A673 (cell line): ENCODE measurements at regions not wholly inside any gene's neighbourhood (a gene's known extent, or its start where the extent isn't known, plus 50 kb on each side); places are given as distances from the start of the nearest gene placed in this dataset.

ENCODE experiments used
- BruUV-seq: library from RNA; stranded (reverse); fragments of 400-500 nt; replicated peaks from 2 replicates; lab custom pipeline; 2021; lab: Mats Ljungman, UMichigan
- CTCF ChIA-PET: fragments of 300-600 bp; sonication (Branson Sonifier 250); formaldehyde crosslinking; loops from one replicate; lab custom pipeline; 2022; ENCODE audit warnings: antibody characterized with exemption; lab: Charles Lee
- POLR2A ChIA-PET: fragments of 300-600 bp; sonication (Branson Sonifier 250); formaldehyde crosslinking; loops from one replicate; lab custom pipeline; 2022; ENCODE audit warnings: antibody characterized with exemption; ENCODE audit not compliant: low non-redundant PET; lab: Charles Lee
- DNase-seq: peaks from one replicate; pipeline ENCODE4 v3.0.0-alpha.2; 2015; ENCODE audit warnings: low spot score
- H3K27ac ChIP-seq: fragments of 200-600 bp; sonication (generic); 2 replicates; pipeline ENCODE4 v1.5.1; 2016; ENCODE audit warnings: mixed run types, low read depth, mild to moderate bottlenecking, mixed read lengths, antibody characterized with exemption, low read length; ENCODE audit not compliant: poor library complexity, severe bottlenecking
- H3K27me3 ChIP-seq: fragments of 200-600 bp; sonication (generic); replicated peaks from 2 replicates; pipeline ENCODE4 v1.6.1; 2017; ENCODE audit warnings: mixed run types, low read depth, mild to moderate bottlenecking, mixed read lengths, antibody characterized with exemption, low read length; ENCODE audit not compliant: insufficient read depth, poor library complexity
- H3K36me3 ChIP-seq: fragments of 200-600 bp; sonication (generic); 2 replicates; pipeline ENCODE4 v1.6.1; 2016; ENCODE audit warnings: mixed run types, mild to moderate bottlenecking, mixed read lengths, antibody characterized with exemption, low read length; ENCODE audit not compliant: insufficient read depth, poor library complexity, severe bottlenecking
- H3K4me1 ChIP-seq: fragments of 200-600 bp; sonication (generic); 2 replicates; pipeline ENCODE4 v1.6.1; 2017; ENCODE audit warnings: mixed run types, mild to moderate bottlenecking, mixed read lengths, antibody characterized with exemption, low read length; ENCODE audit not compliant: insufficient read depth, poor library complexity, severe bottlenecking
- H3K4me3 ChIP-seq: fragments of 200-600 bp; sonication (generic); 2 replicates; pipeline ENCODE4 v1.5.1; 2016; ENCODE audit warnings: low read depth, mixed run types, mild to moderate bottlenecking, mixed read lengths, low read length; ENCODE audit not compliant: poor library complexity, severe bottlenecking
- H3K9me3 ChIP-seq: fragments of 200-600 bp; sonication (generic); 2 replicates; pipeline ENCODE4 v1.6.1; 2016; ENCODE audit warnings: mixed run types, low read depth, mild to moderate bottlenecking, mixed read lengths, antibody characterized with exemption, low read length; ENCODE audit not compliant: poor library complexity, severe bottlenecking
- CTCF ChIP-seq: fragments of 300-800, 200-600 bp; sonication (generic); conservative IDR thresholded peaks from 2 replicates; pipeline ENCODE4 v1.5.1; 2017; ENCODE audit warnings: low read depth, mild to moderate bottlenecking, antibody characterized with exemption, low read length, moderate library complexity, mixed read lengths
- EZH2 ChIP-seq: fragments of 200-600 bp; sonication (generic); IDR thresholded peaks from 2 replicates; pipeline ENCODE4 v1.6.1; 2017; ENCODE audit warnings: borderline replicate concordance, low read depth, mild to moderate bottlenecking, mixed read lengths, antibody characterized with exemption, low read length; ENCODE audit not compliant: poor library complexity, severe bottlenecking
- intact Hi-C: fragments of 100-400 bp; cut with micrococcal nuclease; formaldehyde crosslinking; loops from one replicate; pipeline ENCODE4 v1.10.0; 2022; ENCODE audit not compliant: unreplicated experiment

- POLR2A ChIA-PET: no interaction called here
- TF ChIP-seq EZH2: no peak
- TF ChIP-seq CTCF: no peak
- no peak overlapping the region for H3K4me3 ChIP-seq
- peak overlapping the region; percentile 20 for H3K27ac ChIP-seq
- H3K36me3 ChIP-seq: no peaks in the 10 kb centered on the region
- no peaks in the 10 kb centered on the region for H3K9me3 ChIP-seq
- H3K4me1 ChIP-seq: peaks cover 18% of the 10 kb centered on the region
- no TSS peak for BruUV-seq
- no peak for DNase-seq
- intact Hi-C loops: no loop called here
- no peaks in the 10 kb centered on the region for H3K27me3 ChIP-seq
- CTCF ChIA-PET: no interaction called here
Observed at GRCh38 chr2:48905696-48906095, 150.2 kb upstream of the LHCGR start.

- no peak overlapping the region for H3K4me3 ChIP-seq
- no peak overlapping the region for H3K27ac ChIP-seq
- H3K9me3 ChIP-seq: no peaks in the 10 kb centered on the region
- BruUV-seq: no TSS peak
- ChIA-PET POLR2A (no interaction called here), CTCF (no interaction called here)
- peaks cover 19% of the 10 kb centered on the region for H3K4me1 ChIP-seq
- H3K36me3 ChIP-seq: no peaks in the 10 kb centered on the region
- H3K27me3 ChIP-seq: no peaks in the 10 kb centered on the region
- no peak for DNase-seq
- intact Hi-C loops: no loop called here
- TF ChIP-seq EZH2 (no peak), CTCF (no peak)
Observed at GRCh38 chr2:48902521-48902920, 147.0 kb upstream of the LHCGR start.

GRCh38 chr2:48901416-48901815 lies 145.9 kb upstream of the LHCGR start:
- TF ChIP-seq CTCF: no peak
- no peak for TF ChIP-seq EZH2
- Histone ChIP-seq H3K27me3 (no peaks in the 10 kb centered on the region), H3K9me3 (no peaks in the 10 kb centered on the region), H3K4me3 (no peak overlapping the region), H3K27ac (no peak overlapping the region), H3K4me1 (peaks cover 16% of the 10 kb centered on the region), H3K36me3 (no peaks in the 10 kb centered on the region)
- ChIA-PET POLR2A (no interaction called here), CTCF (no interaction called here)
- no peak for DNase-seq
- intact Hi-C loops: no loop called here
- no TSS peak for BruUV-seq
